ENCODE measurements at regions not wholly inside any gene's neighbourhood (a gene's known extent, or its start where the extent isn't known, plus 50 kb on each side); places are given as distances from the start of the nearest gene placed in this dataset.

GRCh38 chr20:6519556-6519955 lies 247.9 kb upstream of the BMP2 start:
- DNase-seq (ENCODE audit: low read depth, low spot score) (peak; percentile 13), FAIRE-seq (peak; percentile 90)
- H3K27ac ChIP-seq (ENCODE audit: control insufficient read depth, insufficient read depth, low read length) = no peak overlapping the region
- H3K4me1 ChIP-seq (ENCODE audit: control insufficient read depth, extremely low read depth, insufficient read depth, low read length) = peaks cover 6% of the 10 kb centered on the region
- peaks cover 4% of the 10 kb centered on the region for H3K9me3 ChIP-seq (ENCODE audit: control insufficient read depth, low read depth, low read length)
- no peak overlapping the region for H3K9ac ChIP-seq (ENCODE audit: control insufficient read depth, extremely low read depth, insufficient read depth, low read length)
- no peak overlapping the region for H3K4me3 ChIP-seq (ENCODE audit: control insufficient read depth in 2 of 3, extremely low read depth in 1 of 3, insufficient read depth in 2 of 3, low read depth in 1 of 3, low read length in 3 of 3)
- H3K4me2 ChIP-seq (ENCODE audit: control insufficient read depth, extremely low read depth, insufficient read depth, low read depth, low read length) = no peak overlapping the region
- H2AFZ ChIP-seq (ENCODE audit: control insufficient read depth, low read length) = peak overlapping the region; percentile 53
- no peaks in the 10 kb centered on the region for H3K9me1 ChIP-seq (ENCODE audit: control insufficient read depth, extremely low read depth, insufficient read depth, low read length)
- H4K20me1 ChIP-seq (ENCODE audit: control insufficient read depth, extremely low read depth, insufficient read depth, low read length) = no peaks in the 10 kb centered on the region
- H3K36me3 ChIP-seq (ENCODE audit: control insufficient read depth in 2 of 2, extremely low read depth in 1 of 2, insufficient read depth in 2 of 2, low read length in 2 of 2) = no peaks in the 10 kb centered on the region
- dilution Hi-C loops (cut with MboI; ENCODE audit: extremely low pct_ligation_motif_present, low sequenced_read_pairs) = no loop called here
- no peaks in the 10 kb centered on the region for H3K27me3 ChIP-seq (ENCODE audit: control insufficient read depth, extremely low read depth, insufficient read depth, low read length)
- TF ChIP-seq CTCF (optimal IDR thresholded peaks at IDR 0.05 in 1 of 3, IDR thresholded peaks at IDR 0.05 in 1 of 3, conservative IDR thresholded peaks at IDR 0.05 in 1 of 3; ENCODE audit: extremely low read depth in 1 of 3, insufficient read depth in 2 of 3, low read length in 3 of 3) (no peak), EZH2 (IDR thresholded peaks at IDR 0.05; ENCODE audit: low read length) (no peak)
- H3K79me2 ChIP-seq (ENCODE audit: control insufficient read depth, insufficient read depth, low read length) = no peaks in the 10 kb centered on the region

GRCh38 chr20:6515261-6515660 lies 252.2 kb upstream of the BMP2 start:
- Histone ChIP-seq H2AFZ (ENCODE audit: control insufficient read depth, low read length) (no peak overlapping the region), H3K9me3 (ENCODE audit: control insufficient read depth, low read depth, low read length) (no peaks in the 10 kb centered on the region), H3K4me2 (ENCODE audit: control insufficient read depth, extremely low read depth, insufficient read depth, low read depth, low read length) (no peak overlapping the region), H3K27me3 (ENCODE audit: control insufficient read depth, extremely low read depth, insufficient read depth, low read length) (no peaks in the 10 kb centered on the region), H4K20me1 (ENCODE audit: control insufficient read depth, extremely low read depth, insufficient read depth, low read length) (no peaks in the 10 kb centered on the region), H3K9me1 (ENCODE audit: control insufficient read depth, extremely low read depth, insufficient read depth, low read length) (no peaks in the 10 kb centered on the region), H3K27ac (ENCODE audit: control insufficient read depth, insufficient read depth, low read length) (no peak overlapping the region), H3K79me2 (ENCODE audit: control insufficient read depth, insufficient read depth, low read length) (no peaks in the 10 kb centered on the region), H3K4me3 (ENCODE audit: control insufficient read depth in 2 of 3, extremely low read depth in 1 of 3, insufficient read depth in 2 of 3, low read depth in 1 of 3, low read length in 3 of 3) (no peak overlapping the region), H3K4me1 (ENCODE audit: control insufficient read depth, extremely low read depth, insufficient read depth, low read length) (peaks cover 6% of the 10 kb centered on the region), H3K9ac (ENCODE audit: control insufficient read depth, extremely low read depth, insufficient read depth, low read length) (no peak overlapping the region), H3K36me3 (ENCODE audit: control insufficient read depth in 2 of 2, extremely low read depth in 1 of 2, insufficient read depth in 2 of 2, low read length in 2 of 2) (no peaks in the 10 kb centered on the region)
- no peak for TF ChIP-seq CTCF (optimal IDR thresholded peaks at IDR 0.05 in 1 of 3, IDR thresholded peaks at IDR 0.05 in 1 of 3, conservative IDR thresholded peaks at IDR 0.05 in 1 of 3; ENCODE audit: extremely low read depth in 1 of 3, insufficient read depth in 2 of 3, low read length in 3 of 3)
- TF ChIP-seq EZH2 (IDR thresholded peaks at IDR 0.05; ENCODE audit: low read length) = no peak
- dilution Hi-C loops (cut with MboI; ENCODE audit: extremely low pct_ligation_motif_present, low sequenced_read_pairs) = no loop called here
- no peak for DNase-seq (ENCODE audit: low read depth, low spot score)
- FAIRE-seq = no peak

All from keratinocyte (primary cell).